D721Med (cell line): ENCODE measurements at regions not wholly inside any gene's neighbourhood (a gene's known extent, or its start where the extent isn't known, plus 50 kb on each side); places are given as distances from the start of the nearest gene placed in this dataset.

ENCODE experiments used
- DNase-seq: peaks from one replicate; pipeline ENCODE4 v3.0.0; 2011; ENCODE audit warnings: low spot score; ENCODE audit not compliant: insufficient read length
- FAIRE-seq: peaks from 2 replicates; lab custom pipeline; 2011; peaks lifted over from hg19 to GRCh38; lab: Jason Lieb, UNC
- TF ChIP-seq, protein P1 (sequence below): IDR thresholded peaks from 2 replicates; pipeline ENCODE4 v1.5.1; 2012; ENCODE audit warnings: mild to moderate bottlenecking, control low read depth; ENCODE audit not compliant: insufficient read depth; ENCODE audit errors: missing control alignments

DNA sequence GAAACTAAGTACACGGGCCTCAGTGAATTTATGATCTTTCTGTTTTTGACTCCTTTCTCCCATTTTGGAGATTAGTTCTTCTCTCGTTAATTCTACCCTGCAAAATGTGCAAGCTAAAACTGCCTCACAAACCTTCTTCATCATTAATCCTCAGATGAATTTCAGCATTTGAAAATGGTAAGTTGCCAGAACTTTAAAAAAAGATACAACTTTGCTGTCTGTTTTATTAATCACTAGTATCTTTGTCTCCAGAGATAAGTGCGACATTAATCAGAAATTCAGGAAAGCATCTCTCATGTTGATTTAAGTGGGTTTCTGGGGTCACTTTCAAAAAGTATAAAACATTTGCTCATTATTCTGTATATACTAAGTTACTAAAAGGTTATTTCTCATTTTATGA, 227.0 kb upstream of the RXFP2 start:
- FAIRE-seq, result no peak
- DNase-seq, result no peak
- TF ChIP-seq, protein P1, sequence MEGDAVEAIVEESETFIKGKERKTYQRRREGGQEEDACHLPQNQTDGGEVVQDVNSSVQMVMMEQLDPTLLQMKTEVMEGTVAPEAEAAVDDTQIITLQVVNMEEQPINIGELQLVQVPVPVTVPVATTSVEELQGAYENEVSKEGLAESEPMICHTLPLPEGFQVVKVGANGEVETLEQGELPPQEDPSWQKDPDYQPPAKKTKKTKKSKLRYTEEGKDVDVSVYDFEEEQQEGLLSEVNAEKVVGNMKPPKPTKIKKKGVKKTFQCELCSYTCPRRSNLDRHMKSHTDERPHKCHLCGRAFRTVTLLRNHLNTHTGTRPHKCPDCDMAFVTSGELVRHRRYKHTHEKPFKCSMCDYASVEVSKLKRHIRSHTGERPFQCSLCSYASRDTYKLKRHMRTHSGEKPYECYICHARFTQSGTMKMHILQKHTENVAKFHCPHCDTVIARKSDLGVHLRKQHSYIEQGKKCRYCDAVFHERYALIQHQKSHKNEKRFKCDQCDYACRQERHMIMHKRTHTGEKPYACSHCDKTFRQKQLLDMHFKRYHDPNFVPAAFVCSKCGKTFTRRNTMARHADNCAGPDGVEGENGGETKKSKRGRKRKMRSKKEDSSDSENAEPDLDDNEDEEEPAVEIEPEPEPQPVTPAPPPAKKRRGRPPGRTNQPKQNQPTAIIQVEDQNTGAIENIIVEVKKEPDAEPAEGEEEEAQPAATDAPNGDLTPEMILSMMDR, result no peak

DNA sequence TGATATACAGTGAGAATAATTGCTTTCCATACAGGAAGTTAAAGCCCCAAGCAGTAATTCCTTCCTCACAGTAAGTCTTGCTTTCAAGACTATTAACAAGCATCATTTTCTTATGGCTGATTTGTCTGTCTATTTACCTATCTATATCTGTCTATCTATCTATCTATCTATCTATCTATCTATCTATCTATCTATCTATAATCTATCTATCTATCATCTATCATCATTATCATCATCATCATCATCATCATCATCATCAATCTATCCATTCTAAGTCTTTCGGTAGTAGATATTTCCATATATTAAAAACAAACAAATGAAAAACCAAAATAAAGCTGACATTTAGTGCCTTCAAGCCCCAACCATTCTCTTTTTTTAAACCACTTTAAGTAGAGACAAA, 224.4 kb upstream of the RXFP2 start:
- FAIRE-seq (no peak), DNase-seq (no peak)
- TF ChIP-seq, protein P1, result no peak

DNA sequence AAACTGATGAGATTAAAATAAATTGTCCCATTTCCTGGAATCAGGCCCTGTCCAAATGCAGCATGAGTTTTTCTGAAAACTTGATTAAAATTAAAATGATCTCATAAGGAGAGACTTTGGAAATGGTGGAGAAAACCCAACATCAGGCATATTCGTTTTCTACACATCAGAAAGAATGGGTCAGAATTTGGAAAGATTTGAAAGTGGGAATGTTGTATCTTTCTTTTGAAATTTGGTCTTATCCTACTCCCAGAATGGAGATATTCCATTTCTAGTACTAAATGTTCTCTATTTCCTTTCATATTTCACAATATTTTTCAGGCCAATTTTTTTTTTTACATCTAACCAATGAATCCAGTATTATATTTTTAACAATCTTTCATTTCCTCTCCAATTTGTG, 223.9 kb upstream of the RXFP2 start:
- no peak for FAIRE-seq

DNA sequence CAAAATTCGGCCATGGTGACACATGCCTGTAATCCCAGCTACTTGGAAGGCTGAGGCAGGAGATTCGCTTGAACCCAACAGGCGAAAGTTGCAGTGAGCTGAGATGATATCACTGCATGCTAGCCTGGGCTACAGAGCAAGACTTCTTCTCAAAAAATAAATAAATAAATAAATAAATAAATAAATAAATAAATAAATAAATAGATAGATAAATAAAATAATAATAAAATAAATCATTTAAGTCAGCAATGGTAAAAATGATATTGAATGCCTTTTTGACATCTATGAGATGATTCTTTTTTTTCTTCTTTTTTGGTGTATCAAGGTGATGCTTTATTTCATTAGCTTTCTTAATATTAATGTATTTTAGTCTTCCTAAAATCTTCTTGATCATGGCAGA, 221.7 kb upstream of the RXFP2 start:
- DNase-seq (no peak), FAIRE-seq (no peak)
- TF ChIP-seq, protein P1, result no peak

More for the DNA sequence above, 223.9 kb upstream of the RXFP2 start:
- no peak for DNase-seq
- TF ChIP-seq, protein P1, result no peak

DNA sequence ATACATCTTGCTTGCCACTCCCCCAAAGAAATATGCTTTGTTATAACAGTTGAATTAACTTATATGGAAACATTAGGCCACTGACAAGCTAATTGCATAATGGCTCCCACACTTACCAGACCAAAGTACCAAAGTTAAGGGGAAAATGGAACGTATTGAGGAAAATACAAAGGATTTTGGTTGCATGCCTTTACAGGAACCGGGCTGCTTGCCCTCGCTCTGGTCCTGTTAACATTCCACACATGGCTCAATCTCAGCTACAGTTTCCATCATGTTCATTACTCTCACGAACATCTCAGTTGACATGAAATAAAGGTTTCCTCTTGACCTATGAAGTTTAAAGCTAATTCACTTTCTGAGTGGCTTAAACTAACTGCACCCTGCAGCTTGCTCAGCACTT, 220.7 kb upstream of the RXFP2 start:
- FAIRE-seq, result no peak
- no peak for DNase-seq
- TF ChIP-seq, protein P1, result no peak

DNA sequence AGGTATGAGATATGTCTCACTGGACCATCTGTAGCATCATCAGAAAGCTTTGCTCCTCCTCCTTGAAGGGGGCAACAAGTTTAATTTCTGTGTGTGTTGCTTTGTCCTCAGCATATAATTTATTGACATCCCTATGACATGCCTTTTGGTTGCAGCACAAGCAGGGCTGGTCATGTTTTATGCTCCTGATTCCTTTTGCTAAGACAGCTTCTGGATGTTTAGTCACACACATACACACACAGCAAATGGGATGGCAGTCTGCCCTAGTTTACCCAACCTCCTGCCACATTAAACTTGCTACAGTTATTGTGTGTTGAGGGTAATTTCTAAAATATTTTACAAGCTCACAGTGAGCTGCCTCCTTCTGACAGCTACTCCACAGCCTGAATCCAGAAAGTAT, 217.9 kb upstream of the RXFP2 start:
- no peak for DNase-seq
- TF ChIP-seq, protein P1, result no peak
- no peak for FAIRE-seq

DNA sequence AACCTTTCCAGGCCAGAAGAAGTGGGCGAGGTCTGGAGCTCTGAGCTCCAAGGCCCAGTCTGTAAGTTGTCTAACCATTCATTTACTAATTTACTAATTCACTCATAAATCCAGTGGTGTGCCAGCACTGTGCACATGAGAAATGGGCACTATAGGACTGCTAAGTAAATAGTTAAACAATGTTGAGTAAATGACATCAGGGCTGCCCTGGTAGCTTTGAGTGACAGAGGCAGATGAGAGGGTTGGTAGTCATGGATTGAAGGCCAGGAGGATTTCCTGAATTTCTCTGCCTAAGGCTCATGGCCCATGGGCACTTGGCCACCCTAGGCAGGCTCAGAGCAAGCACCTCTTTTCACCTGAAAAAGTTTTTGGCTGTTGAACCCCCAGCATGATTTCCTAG, 216.9 kb upstream of the RXFP2 start:
- no peak for DNase-seq

More for the DNA sequence above, 216.9 kb upstream of the RXFP2 start:
- TF ChIP-seq, protein P1, result no peak
- FAIRE-seq, result no peak
